ENCODE measurements at regions not wholly inside any gene's neighbourhood (a gene's known extent, or its start where the extent isn't known, plus 50 kb on each side); places are given as distances from the start of the nearest gene placed in this dataset.
"Not testable (repeated sequence)": the region's sequence is repeated elsewhere in the genome, so short reads cannot be mapped to it uniquely, and the experiment has no call there.

DNA sequence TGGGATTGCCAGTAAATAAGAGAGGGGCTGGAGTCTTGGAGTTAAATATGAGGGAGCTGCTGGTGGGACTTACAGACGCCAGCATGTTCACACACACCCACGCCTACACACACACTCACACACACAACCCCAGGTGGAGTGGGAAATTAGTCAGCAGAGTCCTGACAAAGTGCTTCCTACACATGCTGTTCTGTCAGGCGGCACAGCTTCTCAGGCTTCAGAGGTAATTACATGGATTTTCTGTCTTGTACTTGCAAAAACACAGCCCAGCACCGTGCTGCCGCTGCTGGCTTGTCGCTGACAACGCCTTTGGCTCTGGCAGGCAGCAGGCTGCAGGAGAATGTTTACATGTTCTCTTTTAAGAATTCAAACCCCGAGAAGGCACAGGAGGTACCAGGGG lies 1186.3 kb upstream of the CELF4 start:
- ATAC-seq (peak in 1 of 2 donors; percentile 70), DNase-seq (ENCODE audit: low spot score in 2 of 2) (no peak)
- Mint-ChIP-seq H3K9me3 (peaks cover 5 to 11% of the 10 kb centered on the region in 2 donors), H3K27ac (peak overlapping the region in 1 of 2 donors; percentile 61), H3K36me3 (peaks cover 0 to 4% of the 10 kb centered on the region in 2 donors)

DNA sequence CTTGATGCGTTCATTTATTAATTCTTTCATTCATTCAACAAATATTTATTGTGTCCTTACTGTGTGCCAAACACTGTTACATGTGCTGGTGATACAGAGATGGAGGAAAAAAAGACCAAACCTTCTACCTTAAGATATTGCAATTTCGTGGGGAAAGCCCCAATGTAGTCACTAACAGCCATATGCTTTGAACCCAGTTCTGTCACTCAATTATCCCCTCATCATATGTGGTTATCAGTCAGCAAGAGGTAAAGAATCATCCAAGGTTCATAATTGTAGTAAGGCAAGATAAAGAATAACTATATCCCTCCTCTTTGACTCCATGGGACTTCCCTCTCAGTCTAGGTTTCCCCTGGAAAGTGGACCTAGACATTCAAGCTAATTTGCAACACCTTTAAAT lies 1185.6 kb upstream of the CELF4 start:
- Mint-ChIP-seq H3K9me3 (peaks cover 5 to 11% of the 10 kb centered on the region in 2 donors), H3K36me3 (peaks cover 0 to 4% of the 10 kb centered on the region in 2 donors), H3K27ac (no peak overlapping the region)
- DNase-seq (ENCODE audit: low spot score in 2 of 2) = no peak
- peak; percentile 46 to 77 for ATAC-seq

DNA sequence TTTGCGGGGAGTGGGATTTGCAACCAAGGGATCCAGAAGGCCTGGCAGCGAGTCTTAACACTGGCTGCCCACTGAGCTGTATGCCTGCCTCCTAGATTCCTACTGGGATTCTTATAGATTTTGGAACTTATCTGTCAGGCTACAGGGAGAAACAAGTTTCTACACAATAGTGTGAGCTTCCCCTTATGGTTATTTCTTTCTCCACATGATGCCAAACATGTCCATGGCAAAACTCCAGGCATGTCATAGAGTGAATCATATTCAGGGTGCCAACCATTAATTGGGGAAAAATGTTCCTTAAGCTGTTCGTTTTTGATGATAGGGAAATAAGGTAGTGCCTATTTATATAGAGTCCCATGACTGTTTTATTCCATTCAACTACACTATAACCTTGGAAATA lies 1185.2 kb upstream of the CELF4 start:
- Mint-ChIP-seq H3K27ac (no peak overlapping the region), H3K9me3 (peaks cover 5 to 11% of the 10 kb centered on the region in 2 donors), H3K36me3 (peaks cover 0 to 4% of the 10 kb centered on the region in 2 donors)
- no peak for DNase-seq (ENCODE audit: low spot score in 2 of 2)
- no peak for ATAC-seq

DNA sequence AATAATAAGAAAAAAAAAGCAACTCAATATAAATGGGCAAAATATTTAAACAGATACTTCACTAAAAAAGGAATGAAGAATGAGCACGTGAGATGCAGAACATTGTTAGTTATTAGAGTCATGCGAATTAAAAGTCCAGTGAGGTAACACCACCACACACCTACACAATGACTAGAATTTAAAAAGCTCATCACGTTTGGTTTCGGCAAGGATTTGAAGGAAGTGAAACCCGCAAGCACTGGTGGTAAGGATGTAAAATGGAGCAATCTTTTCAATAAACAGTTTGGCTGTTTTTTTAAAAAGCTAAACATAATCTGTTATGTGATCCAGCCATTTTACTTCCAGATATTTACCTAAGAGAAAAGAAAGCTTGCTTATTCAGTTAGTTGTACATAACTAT lies 1181.6 kb upstream of the CELF4 start:
- no peak for DNase-seq (ENCODE audit: low spot score in 2 of 2)
- no peak overlapping the region for H3K27ac Mint-ChIP-seq
- H3K9me3 Mint-ChIP-seq = peaks cover 0 to 5% of the 10 kb centered on the region in 2 donors
- no peak for ATAC-seq
- H3K36me3 Mint-ChIP-seq = peaks cover 0 to 4% of the 10 kb centered on the region in 2 donors

DNA sequence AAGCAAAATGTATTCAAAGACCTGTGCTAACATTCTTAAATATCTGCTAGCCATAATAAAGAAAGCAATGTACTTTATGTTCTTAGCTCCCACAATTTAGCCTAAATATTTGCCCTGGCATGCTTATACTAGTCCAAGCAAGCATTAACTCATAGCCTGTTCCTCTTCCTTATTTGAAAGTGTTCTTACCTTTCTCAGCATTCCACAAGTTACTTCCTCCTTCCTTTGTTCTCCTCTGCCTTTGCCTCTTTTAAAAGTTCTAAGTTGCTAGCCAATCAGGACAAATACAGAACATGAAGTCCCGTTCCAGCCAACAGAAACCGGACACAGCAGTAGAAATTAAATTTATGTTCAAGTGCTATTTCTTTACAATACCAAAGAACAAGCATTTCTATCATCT lies 1154.6 kb upstream of the CELF4 start:
- peaks cover 7 to 13% of the 10 kb centered on the region in 2 donors for H3K9me3 Mint-ChIP-seq
- not testable (repeated sequence) for H3K27ac Mint-ChIP-seq, ATAC-seq

DNA sequence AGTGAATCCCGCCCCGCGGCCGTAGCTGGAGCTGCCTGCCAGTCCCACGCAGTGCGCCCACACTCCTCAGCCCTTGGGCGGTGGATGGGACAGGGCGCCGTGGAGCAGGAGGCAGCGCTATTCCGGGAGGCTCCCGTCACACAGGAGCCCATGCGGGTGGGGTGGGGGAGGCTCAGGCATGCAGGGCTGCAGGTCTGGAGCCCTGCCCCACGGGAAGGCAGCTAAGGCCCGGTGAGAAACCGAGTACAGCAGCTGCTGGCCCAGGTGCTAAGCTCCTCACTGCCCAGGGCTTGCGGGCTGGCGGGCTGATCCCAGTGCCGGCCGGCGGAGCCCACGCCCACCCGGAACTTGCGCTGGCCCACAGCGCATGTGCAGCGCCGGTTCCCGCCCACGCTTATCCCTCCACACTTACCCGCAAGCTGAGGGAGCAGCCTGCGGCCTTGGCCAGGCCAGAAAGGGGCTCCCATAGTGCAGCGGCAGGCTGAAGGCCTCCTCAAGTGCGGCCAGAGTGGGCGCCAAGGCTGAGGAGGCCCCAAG lies 1152.8 kb upstream of the CELF4 start:
- ATAC-seq = no peak

More for the DNA sequence above, 1154.6 kb upstream of the CELF4 start:
- H3K36me3 Mint-ChIP-seq; DNase-seq (ENCODE audit: low spot score in 2 of 2): not testable (repeated sequence)

DNA sequence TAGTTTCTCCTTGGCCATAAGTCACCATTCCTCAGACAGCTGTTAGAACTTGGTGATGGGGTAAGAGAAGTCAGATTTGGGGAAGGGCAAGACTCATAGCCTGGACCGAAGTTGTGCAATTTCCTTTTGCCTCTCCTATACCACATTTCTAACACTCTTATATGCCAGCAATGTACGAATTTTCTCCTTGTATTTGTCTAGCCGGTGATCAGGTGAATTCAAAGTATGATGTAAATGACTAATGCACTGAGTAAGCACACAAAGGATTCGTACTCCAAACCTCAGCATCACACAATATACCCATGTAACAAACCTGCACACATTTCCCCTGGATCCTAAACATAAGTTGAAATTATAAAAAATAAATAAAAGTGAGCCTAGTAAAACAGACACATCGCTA lies 1143.5 kb upstream of the CELF4 start:
- Mint-ChIP-seq H3K9me3 (peaks cover 8 to 11% of the 10 kb centered on the region in 2 donors), H3K27ac (no peak overlapping the region), H3K36me3 (no peaks in the 10 kb centered on the region)
- DNase-seq (ENCODE audit: low spot score in 2 of 2) (no peak), ATAC-seq (no peak)

More for the DNA sequence above, 1152.8 kb upstream of the CELF4 start:
- Mint-ChIP-seq H3K36me3 (peaks cover 0 to 9% of the 10 kb centered on the region in 2 donors), H3K27ac (no peak overlapping the region), H3K9me3 (peaks cover 7 to 13% of the 10 kb centered on the region in 2 donors)
- DNase-seq (ENCODE audit: low spot score in 2 of 2) = no peak

DNA sequence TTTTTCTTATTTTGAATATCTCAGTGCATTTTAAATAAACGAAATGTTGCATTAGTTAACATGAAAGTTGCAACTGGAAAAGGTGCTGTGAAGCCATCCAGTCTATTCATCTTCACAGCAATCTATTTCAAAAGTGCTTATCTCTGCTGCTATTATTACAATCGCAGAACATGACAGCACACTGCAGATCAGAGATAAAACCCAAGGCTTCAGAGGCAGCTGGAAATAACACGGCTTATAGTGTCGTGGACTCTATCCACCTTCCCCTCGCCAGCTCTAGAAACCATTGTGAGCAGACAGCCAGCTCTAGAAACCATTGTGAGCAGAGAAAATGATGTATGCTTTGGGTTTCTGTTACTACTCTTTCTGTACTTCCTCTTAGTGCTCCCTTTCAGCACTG lies 1140.8 kb upstream of the CELF4 start:
- ATAC-seq = no peak
- no peak overlapping the region for H3K27ac Mint-ChIP-seq
- peaks cover 8 to 15% of the 10 kb centered on the region in 2 donors for H3K9me3 Mint-ChIP-seq
- H3K36me3 Mint-ChIP-seq = no peaks in the 10 kb centered on the region
- DNase-seq (ENCODE audit: low spot score in 2 of 2) = no peak

DNA sequence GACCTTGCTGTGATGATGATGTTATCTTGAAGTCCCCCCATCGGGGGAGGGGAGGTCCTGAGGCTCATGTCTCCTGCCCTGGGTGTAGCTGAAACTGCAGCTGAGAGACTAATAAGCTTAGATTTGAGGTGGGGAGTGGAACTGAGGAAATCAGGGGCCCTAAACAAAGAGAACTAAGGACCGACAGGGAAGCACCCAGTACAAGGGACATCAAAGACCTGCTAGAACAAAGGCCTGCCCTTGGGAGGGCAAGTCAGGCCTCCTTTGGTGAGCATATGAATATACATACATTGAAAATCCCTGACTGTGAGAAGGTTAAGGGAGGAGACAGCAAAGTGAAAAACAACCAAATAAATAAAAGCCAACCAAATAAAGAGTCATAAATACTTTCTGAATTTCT lies 1132.5 kb upstream of the CELF4 start:
- H3K36me3 Mint-ChIP-seq = no peaks in the 10 kb centered on the region
- DNase-seq (ENCODE audit: low spot score in 2 of 2) (no peak), ATAC-seq (no peak)
- no peak overlapping the region for H3K27ac Mint-ChIP-seq
- peaks cover 0 to 3% of the 10 kb centered on the region in 2 donors for H3K9me3 Mint-ChIP-seq

DNA sequence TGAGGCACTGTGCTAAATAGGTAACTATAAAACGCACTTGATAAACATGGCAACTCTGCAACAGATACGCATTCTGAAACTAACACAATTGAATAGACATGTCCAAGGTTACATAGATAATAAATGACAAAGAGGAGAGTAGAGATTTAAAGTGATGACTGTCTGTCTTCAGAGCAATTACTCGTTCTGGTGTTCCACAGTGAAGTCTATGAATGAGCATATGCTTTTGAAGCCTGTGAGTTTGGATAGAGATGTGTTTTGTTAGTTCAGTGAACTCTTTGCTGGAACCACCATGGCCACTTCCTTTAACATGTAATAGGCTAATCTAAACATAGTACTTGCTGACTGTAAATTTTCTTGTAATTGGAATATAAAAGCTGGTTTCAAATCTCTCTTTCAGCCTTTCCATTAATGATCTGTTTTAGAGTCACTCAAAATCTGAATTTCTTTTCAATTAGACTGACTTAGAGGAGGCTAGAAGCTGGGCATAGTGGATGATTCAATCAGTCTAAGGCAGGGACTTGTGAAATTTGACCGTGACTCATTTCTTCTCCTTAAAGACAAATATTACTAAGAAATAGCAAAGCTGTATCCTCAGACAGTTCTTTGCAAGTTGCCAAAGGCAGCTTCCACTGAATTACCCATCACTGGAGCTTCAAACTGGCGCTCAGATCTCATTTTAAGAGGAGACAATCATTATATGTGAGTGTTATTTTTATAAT lies 1130.1 kb upstream of the CELF4 start:
- DNase-seq (ENCODE audit: low spot score in 2 of 2) (no peak), ATAC-seq (peak; percentile 31 to 85)
- Mint-ChIP-seq H3K36me3 (no peaks in the 10 kb centered on the region), H3K9me3 (peaks cover 6 to 7% of the 10 kb centered on the region in 2 donors), H3K27ac (peak overlapping the region in 1 of 2 donors; percentile 79)

DNA sequence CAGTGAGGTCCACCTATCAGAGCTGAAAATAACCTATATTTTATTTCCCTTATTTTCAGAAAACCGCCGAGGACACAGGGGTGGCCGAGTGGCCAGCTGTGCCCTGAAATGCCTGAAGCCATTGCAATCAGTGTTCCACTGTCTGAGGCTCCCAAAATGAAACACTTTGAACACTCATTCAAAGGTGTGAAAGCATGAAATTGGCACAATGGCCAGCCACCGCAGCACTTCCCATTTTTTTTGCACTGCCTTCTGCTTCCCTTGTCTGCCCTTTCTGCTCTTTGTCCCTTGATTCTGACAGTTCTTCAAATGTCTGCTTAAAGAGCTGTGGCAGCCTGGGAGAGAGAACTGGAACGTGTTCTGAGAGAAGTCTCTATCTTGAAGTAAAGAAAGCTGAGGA lies 1127.5 kb upstream of the CELF4 start:
- ATAC-seq (no peak), DNase-seq (ENCODE audit: low spot score in 2 of 2) (no peak)
- no peak overlapping the region for H3K27ac Mint-ChIP-seq
- H3K9me3 Mint-ChIP-seq = peaks cover 6 to 9% of the 10 kb centered on the region in 2 donors
- H3K36me3 Mint-ChIP-seq = no peaks in the 10 kb centered on the region

DNA sequence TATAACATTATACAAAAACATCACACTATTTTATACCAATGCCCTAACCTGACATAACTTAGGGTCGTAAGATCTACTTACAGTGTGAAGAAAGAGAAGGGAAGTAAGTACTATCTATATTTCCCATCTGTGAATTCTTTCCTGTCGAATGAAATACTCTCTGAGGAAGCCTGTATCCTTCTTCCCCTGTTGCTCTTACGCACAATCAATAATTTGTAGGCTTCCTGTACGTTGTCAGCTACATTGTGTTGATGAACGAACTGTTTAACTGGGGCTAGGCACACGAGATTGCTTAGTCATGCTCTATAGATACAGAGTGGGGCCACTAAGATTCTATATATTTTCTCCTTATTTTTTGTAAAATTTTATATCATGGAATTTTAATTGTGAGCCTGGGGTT lies 1125.0 kb upstream of the CELF4 start:
- no peak for DNase-seq (ENCODE audit: low spot score in 2 of 2)
- no peak overlapping the region for H3K27ac Mint-ChIP-seq
- ATAC-seq = no peak
- peaks cover 6 to 9% of the 10 kb centered on the region in 2 donors for H3K9me3 Mint-ChIP-seq
- no peaks in the 10 kb centered on the region for H3K36me3 Mint-ChIP-seq

DNA sequence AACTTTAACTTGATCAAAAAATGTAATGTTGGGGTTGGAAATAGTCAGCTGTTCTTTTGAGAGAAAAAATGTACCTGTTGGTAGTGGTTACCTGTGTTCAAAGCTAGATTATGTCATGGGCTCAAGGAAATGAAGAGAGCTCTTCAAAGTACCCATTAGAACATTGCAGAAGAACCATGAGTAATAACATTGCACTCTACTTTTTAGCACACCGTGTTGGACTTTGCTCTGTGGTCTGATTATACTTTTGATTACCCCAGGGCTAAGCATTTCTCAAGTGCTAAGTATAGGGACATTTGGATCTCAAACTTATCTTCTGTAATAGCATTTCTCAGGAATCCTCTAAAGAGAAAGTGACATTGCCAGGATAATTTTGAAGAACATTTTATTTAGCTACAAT lies 1122.8 kb upstream of the CELF4 start:
- Mint-ChIP-seq H3K36me3 (no peaks in the 10 kb centered on the region), H3K9me3 (peaks cover 6 to 9% of the 10 kb centered on the region in 2 donors), H3K27ac (no peak overlapping the region)
- ATAC-seq (no peak), DNase-seq (ENCODE audit: low spot score in 2 of 2) (no peak)

DNA sequence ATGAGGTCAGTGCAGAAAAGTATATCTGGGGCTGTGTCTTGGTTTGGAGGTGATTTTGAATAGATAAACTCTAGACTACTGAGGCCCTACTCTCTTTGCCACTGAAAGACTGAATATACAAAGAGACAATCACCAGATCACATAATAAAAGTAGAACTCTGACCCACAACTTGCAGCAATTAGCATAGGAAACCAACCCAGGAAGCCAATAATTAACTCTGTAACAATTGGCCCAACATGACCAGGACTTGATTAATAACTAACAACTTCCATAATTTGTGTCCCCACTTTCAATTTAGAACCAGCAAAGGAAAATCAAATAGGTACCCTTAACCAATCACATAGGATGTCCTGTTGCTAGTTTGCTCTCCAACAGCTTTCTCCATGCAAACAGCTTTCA lies 1104.9 kb upstream of the CELF4 start:
- ATAC-seq (no peak), DNase-seq (ENCODE audit: low spot score in 2 of 2) (no peak)
- Mint-ChIP-seq H3K27ac (no peak overlapping the region), H3K36me3 (no peaks in the 10 kb centered on the region), H3K9me3 (peaks cover 8 to 9% of the 10 kb centered on the region in 2 donors)

DNA sequence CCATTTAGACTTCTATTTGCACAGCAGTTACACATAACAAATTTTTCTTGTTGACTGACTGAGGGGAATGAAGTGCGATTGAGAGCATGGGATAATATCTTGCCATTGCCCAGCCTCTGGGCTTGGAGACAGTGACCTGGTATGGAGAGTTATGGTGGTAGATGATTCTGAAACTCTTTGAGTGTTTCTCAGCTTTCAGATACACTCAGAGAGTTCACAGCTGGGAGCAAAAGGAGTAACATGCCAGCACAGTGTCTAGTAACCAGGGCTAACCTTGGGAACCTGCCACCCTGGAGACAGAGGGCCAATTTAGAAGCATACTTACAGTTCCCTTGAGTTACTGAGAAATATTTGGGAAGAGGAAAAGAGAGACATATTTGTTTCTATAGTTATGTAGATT lies 1099.3 kb upstream of the CELF4 start:
- no peaks in the 10 kb centered on the region for H3K36me3 Mint-ChIP-seq
- H3K27ac Mint-ChIP-seq = no peak overlapping the region
- DNase-seq (ENCODE audit: low spot score in 2 of 2) (no peak), ATAC-seq (no peak)
- H3K9me3 Mint-ChIP-seq = no peaks in the 10 kb centered on the region

DNA sequence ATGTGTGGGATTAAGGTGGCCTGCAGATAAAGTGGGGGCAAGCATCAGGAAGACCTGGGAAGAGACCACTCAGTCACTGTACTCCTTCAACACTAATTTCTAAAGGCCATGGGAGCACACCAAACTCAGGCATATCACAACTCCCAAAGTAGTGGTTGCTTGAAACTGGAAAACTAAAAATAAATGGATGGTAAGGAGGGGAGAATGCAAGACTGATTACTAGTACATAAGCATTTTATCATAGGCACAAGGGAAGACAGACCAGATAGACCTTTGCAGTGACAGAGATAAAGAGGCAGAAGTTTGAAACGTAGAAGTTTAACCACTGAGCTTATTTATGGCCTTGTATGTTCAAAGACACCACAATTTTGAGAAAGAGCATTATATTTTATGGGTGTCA lies 1098.1 kb upstream of the CELF4 start:
- Mint-ChIP-seq H3K36me3 (no peaks in the 10 kb centered on the region), H3K9me3 (no peaks in the 10 kb centered on the region), H3K27ac (no peak overlapping the region)
- ATAC-seq (no peak), DNase-seq (ENCODE audit: low spot score in 2 of 2) (no peak)

DNA sequence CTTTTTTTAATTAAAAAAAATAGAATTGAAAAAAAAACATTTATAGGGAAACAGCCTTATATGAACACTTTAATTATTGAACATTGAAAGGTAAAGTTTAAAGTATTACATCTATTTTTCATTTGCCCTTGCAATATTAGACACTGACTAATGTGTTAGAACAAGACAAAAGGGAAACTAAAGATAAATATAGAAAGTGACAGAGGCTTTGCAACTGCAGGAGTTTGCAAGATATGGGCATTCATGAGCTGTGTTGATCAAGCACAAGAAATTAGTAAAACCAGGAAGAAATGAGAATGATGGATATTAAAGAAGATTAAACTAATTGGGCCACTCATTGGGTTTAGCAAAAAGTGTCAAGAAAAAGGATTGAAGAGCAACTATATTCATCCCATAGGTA lies 1097.7 kb upstream of the CELF4 start:
- no peak for ATAC-seq
- Mint-ChIP-seq H3K36me3 (no peaks in the 10 kb centered on the region), H3K9me3 (no peaks in the 10 kb centered on the region), H3K27ac (no peak overlapping the region)
- DNase-seq (ENCODE audit: low spot score in 2 of 2) = no peak

DNA sequence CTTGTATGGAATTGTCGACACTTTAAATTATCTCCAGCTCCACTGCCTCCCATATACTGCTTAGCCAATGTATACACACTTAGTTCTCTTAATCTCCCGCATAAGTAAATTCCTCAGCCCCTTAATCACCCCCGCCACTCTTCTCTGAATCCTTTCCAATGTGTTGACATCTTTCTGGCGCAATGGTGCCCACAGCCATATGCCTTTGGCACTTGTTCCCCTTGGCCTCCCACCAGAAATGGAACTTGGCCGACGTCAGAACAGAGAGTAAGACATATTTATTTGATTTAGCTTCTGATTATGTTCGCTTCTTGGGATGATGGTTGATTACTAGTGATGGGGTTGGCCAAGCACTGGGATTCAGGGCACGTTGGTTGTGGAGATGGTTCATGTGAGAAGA lies 1089.3 kb upstream of the CELF4 start:
- Mint-ChIP-seq H3K27ac (no peak overlapping the region), H3K36me3 (no peaks in the 10 kb centered on the region), H3K9me3 (no peaks in the 10 kb centered on the region)
- no peak for ATAC-seq
- no peak for DNase-seq (ENCODE audit: low spot score in 2 of 2)

All from activated naive CD4-positive, alpha-beta T cell treated with anti-CD3 and anti-CD28 coated beads, Interleukin-2, amount 50 U/mL, for 72 hours (primary cell).